ENCODE measurements at regions not wholly inside any gene's neighbourhood (a gene's known extent, or its start where the extent isn't known, plus 50 kb on each side); places are given as distances from the start of the nearest gene placed in this dataset.

GRCh38 chr2:129781749-129782632 lies 197.5 kb upstream of the RAB6C start (continued):
- TF ChIP-seq, protein P1, sequence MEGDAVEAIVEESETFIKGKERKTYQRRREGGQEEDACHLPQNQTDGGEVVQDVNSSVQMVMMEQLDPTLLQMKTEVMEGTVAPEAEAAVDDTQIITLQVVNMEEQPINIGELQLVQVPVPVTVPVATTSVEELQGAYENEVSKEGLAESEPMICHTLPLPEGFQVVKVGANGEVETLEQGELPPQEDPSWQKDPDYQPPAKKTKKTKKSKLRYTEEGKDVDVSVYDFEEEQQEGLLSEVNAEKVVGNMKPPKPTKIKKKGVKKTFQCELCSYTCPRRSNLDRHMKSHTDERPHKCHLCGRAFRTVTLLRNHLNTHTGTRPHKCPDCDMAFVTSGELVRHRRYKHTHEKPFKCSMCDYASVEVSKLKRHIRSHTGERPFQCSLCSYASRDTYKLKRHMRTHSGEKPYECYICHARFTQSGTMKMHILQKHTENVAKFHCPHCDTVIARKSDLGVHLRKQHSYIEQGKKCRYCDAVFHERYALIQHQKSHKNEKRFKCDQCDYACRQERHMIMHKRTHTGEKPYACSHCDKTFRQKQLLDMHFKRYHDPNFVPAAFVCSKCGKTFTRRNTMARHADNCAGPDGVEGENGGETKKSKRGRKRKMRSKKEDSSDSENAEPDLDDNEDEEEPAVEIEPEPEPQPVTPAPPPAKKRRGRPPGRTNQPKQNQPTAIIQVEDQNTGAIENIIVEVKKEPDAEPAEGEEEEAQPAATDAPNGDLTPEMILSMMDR (IDR thresholded peaks at IDR 0.05; ENCODE audit: low read depth, low read length, missing input control), result no peak
- no peak for TF ChIP-seq HNF4A (conservative IDR thresholded peaks at IDR 0.05)
- no peak for TF ChIP-seq HNF4G (IDR thresholded peaks at IDR 0.05)
- TF ChIP-seq JUND (IDR thresholded peaks at IDR 0.05), result no peak
- no peak for TF ChIP-seq FOXA1 (IDR thresholded peaks at IDR 0.05)

DNA sequence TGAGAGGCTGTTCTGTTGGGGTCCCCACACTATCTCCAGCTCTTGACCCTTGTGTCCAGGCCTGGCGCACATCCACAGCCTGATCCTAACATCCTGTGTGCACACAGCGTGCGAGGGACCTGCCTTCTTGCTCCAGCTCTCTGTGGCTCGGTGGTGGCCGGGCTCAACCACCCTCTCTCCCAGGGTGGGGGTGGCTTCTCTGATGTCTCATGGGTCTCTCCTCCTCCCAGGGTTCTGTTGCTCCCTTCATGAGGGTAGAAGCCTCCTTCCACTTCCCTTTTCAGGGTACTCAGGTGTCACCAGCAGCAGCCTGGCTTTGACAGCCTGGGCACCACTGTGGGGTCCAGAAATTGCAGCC lies 196.9 kb upstream of the RAB6C start:
- Histone ChIP-seq H3K9ac (ENCODE audit: low read depth in 1 of 2, low read length in 2 of 2) (no peak overlapping the region), H3K4me3 (ENCODE audit: low read depth in 1 of 3, low read length in 3 of 3) (no peak overlapping the region), H3K9me3 (ENCODE audit: control insufficient read depth in 4 of 4, low read length in 3 of 4) (no peaks in the 10 kb centered on the region), H3K27ac (ENCODE audit: low read depth in 1 of 2, low read length in 2 of 2) (no peak overlapping the region), H3K27me3 (ENCODE audit: control insufficient read depth in 4 of 4, insufficient read depth in 4 of 4, low read length in 3 of 4) (peaks cover 0 to 3% (median 0%) of the 10 kb centered on the region in 4 donors), H3K4me1 (ENCODE audit: control insufficient read depth in 4 of 4, insufficient read depth in 4 of 4, low read length in 3 of 4) (no peaks in the 10 kb centered on the region), H3K36me3 (ENCODE audit: control insufficient read depth in 4 of 4, insufficient read depth in 3 of 4, low read depth in 1 of 4, low read length in 3 of 4) (no peaks in the 10 kb centered on the region)
- WGBS, result 87% methylated on average over 5 of the region's 5 CpGs
- TF ChIP-seq RAD21 (IDR thresholded peaks at IDR 0.05) (no peak), NR2F2 (IDR thresholded peaks at IDR 0.05) (no peak), SP1 (IDR thresholded peaks at IDR 0.05) (no peak), FOXA2 (IDR thresholded peaks at IDR 0.05) (no peak), MAX (IDR thresholded peaks at IDR 0.05) (no peak), FOXA1 (IDR thresholded peaks at IDR 0.05) (no peak), RXRA (IDR thresholded peaks at IDR 0.05) (no peak), JUND (IDR thresholded peaks at IDR 0.05) (no peak), EGR1 (IDR thresholded peaks at IDR 0.05; ENCODE audit: low read depth in 2 of 2) (no peak), YY1 (IDR thresholded peaks at IDR 0.05) (no peak), TAF1 (conservative IDR thresholded peaks at IDR 0.05) (no peak), HNF4G (IDR thresholded peaks at IDR 0.05) (no peak), HNF4A (conservative IDR thresholded peaks at IDR 0.05) (no peak), ATF3 (IDR thresholded peaks at IDR 0.05) (no peak), ZBTB33 (IDR thresholded peaks at IDR 0.05) (no peak), GABPA (IDR thresholded peaks at IDR 0.05 in 1 of 2, conservative IDR thresholded peaks at IDR 0.05 in 1 of 2) (no peak)
- TF ChIP-seq, protein P1 (IDR thresholded peaks at IDR 0.05; ENCODE audit: low read depth, low read length, missing input control), result no peak
- TF ChIP-seq, protein P2, sequence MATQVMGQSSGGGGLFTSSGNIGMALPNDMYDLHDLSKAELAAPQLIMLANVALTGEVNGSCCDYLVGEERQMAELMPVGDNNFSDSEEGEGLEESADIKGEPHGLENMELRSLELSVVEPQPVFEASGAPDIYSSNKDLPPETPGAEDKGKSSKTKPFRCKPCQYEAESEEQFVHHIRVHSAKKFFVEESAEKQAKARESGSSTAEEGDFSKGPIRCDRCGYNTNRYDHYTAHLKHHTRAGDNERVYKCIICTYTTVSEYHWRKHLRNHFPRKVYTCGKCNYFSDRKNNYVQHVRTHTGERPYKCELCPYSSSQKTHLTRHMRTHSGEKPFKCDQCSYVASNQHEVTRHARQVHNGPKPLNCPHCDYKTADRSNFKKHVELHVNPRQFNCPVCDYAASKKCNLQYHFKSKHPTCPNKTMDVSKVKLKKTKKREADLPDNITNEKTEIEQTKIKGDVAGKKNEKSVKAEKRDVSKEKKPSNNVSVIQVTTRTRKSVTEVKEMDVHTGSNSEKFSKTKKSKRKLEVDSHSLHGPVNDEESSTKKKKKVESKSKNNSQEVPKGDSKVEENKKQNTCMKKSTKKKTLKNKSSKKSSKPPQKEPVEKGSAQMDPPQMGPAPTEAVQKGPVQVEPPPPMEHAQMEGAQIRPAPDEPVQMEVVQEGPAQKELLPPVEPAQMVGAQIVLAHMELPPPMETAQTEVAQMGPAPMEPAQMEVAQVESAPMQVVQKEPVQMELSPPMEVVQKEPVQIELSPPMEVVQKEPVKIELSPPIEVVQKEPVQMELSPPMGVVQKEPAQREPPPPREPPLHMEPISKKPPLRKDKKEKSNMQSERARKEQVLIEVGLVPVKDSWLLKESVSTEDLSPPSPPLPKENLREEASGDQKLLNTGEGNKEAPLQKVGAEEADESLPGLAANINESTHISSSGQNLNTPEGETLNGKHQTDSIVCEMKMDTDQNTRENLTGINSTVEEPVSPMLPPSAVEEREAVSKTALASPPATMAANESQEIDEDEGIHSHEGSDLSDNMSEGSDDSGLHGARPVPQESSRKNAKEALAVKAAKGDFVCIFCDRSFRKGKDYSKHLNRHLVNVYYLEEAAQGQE (IDR thresholded peaks at IDR 0.05), result no peak
- no peak for DNase-seq (ENCODE audit: low spot score)

Measured in liver (tissue), 8 donors.